ENCODE measurements at regions not wholly inside any gene's neighbourhood (a gene's known extent, or its start where the extent isn't known, plus 50 kb on each side); places are given as distances from the start of the nearest gene placed in this dataset.

DNA sequence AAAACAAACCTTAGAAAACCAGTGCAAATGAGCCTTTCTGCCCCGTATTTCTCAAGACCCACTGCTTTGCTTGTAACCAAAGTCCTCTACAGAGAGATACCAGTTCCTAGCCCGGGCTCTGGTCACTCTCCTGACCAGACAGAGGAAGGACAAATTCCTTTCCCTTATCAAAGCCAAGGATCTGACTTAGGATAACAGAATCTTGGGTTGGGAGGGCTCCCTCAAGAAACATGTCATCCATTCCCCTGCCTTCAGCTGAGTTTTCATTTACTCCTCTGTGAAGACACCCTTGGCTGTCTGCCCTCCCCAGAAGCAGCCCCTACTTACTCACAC is 116.0 kb upstream of the PARP11 start:
- TF ChIP-seq, protein P1, sequence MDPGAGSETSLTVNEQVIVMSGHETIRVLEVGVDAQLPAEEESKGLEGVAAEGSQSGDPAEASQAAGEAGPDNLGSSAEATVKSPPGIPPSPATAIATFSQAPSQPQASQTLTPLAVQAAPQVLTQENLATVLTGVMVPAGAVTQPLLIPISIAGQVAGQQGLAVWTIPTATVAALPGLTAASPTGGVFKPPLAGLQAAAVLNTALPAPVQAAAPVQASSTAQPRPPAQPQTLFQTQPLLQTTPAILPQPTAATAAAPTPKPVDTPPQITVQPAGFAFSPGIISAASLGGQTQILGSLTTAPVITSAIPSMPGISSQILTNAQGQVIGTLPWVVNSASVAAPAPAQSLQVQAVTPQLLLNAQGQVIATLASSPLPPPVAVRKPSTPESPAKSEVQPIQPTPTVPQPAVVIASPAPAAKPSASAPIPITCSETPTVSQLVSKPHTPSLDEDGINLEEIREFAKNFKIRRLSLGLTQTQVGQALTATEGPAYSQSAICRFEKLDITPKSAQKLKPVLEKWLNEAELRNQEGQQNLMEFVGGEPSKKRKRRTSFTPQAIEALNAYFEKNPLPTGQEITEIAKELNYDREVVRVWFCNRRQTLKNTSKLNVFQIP (CRISPR knock-in tag; IDR thresholded peaks at IDR 0.05; ENCODE audit: borderline replicate concordance, low read depth): no peak
- TF ChIP-seq, protein P2, sequence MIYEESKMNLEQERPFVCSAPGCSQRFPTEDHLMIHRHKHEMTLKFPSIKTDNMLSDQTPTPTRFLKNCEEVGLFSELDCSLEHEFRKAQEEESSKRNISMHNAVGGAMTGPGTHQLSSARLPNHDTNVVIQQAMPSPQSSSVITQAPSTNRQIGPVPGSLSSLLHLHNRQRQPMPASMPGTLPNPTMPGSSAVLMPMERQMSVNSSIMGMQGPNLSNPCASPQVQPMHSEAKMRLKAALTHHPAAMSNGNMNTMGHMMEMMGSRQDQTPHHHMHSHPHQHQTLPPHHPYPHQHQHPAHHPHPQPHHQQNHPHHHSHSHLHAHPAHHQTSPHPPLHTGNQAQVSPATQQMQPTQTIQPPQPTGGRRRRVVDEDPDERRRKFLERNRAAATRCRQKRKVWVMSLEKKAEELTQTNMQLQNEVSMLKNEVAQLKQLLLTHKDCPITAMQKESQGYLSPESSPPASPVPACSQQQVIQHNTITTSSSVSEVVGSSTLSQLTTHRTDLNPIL (CRISPR knock-in tag; IDR thresholded peaks at IDR 0.05; ENCODE audit: low read depth): no peak
- no peak for TF ChIP-seq OSR1 (CRISPR knock-in tag; IDR thresholded peaks at IDR 0.05)
- TF ChIP-seq ZC3H10 (CRISPR knock-in tag; IDR thresholded peaks at IDR 0.05): no peak
